SK-N-SH (cell line): ENCODE measurements at regions not wholly inside any gene's neighbourhood (a gene's known extent, or its start where the extent isn't known, plus 50 kb on each side); places are given as distances from the start of the nearest gene placed in this dataset.

Source experiments
- CTCF ChIA-PET: fragments of 300-600, 350-600 bp; formaldehyde crosslinking; extraction: SDS; loops from one replicate; lab custom pipeline; 2021; lab: Yijun Ruan, JAX
- POLR2A ChIA-PET: fragments of 350-600 bp; sonication (Branson Sonifier 250); formaldehyde crosslinking; extraction: SDS; loops from one replicate; lab custom pipeline; 2020; ENCODE audit warnings: antibody characterized with exemption, inconsistent platforms; lab: Yijun Ruan, JAX
- DNase-seq: peaks from one replicate; pipeline ENCODE4 v3.0.0; 2012
- H2AFZ ChIP-seq: fragments of 200-600 bp; sonication (generic); 2 replicates; pipeline ENCODE4 v1.8.1; 2016; ENCODE audit warnings: antibody characterized with exemption, mild to moderate bottlenecking, low read depth
- H3F3A ChIP-seq: fragments of 200-600 bp; sonication (generic); replicated peaks from 2 replicates; pipeline ENCODE3; 2016; ENCODE audit warnings: antibody characterized with exemption, mild to moderate bottlenecking; ENCODE audit not compliant: insufficient read depth
- H3K27ac ChIP-seq, 2 experiments: fragments of 200-500 bp in 1 of 2; fragments of 200-600 bp in 1 of 2; sonication (Bioruptor generic) in 1 of 2; sonication (generic), shearing (Covaris generic) in 1 of 2; 2 replicates each; pipeline versions ENCODE4 v1.5.1 to v1.6.1; 2014 to 2016; ENCODE audit warnings: low read depth in 2 of 2, inconsistent platforms in 1 of 2, low read length in 1 of 2, mild to moderate bottlenecking in 1 of 2, mixed read lengths in 1 of 2
- H3K27me3 ChIP-seq: fragments of 200-600 bp; sonication (generic), shearing (Covaris generic); 2 replicates; pipeline ENCODE4 v1.6.1; 2016; ENCODE audit warnings: mixed run types; ENCODE audit not compliant: insufficient read depth
- H3K36me3 ChIP-seq, 2 experiments: fragments of 200-500 bp in 1 of 2; fragments of 200-600 bp in 1 of 2; sonication (Bioruptor generic) in 1 of 2; sonication (generic) in 1 of 2; replicated peaks in 1 of 2; 2 replicates each; pipeline versions ENCODE3 to v1.5.1; 2014 to 2016; ENCODE audit warnings: low read length in 1 of 2, mild to moderate bottlenecking in 1 of 2; ENCODE audit not compliant: insufficient read depth in 2 of 2, control insufficient read depth in 1 of 2
- H3K4me1 ChIP-seq, 2 experiments: fragments of 200-500 bp in 1 of 2; fragments of 200-600 bp in 1 of 2; sonication (Bioruptor generic) in 1 of 2; sonication (generic), shearing (Covaris generic) in 1 of 2; 2 replicates each; pipeline versions ENCODE4 v1.5.1 to v1.6.1; 2014 to 2016; ENCODE audit warnings: low read depth in 1 of 2, low read length in 1 of 2, mixed run types in 1 of 2; ENCODE audit not compliant: insufficient read depth in 2 of 2, control insufficient read depth in 1 of 2
- H3K4me2 ChIP-seq: fragments of 200-600 bp; sonication (generic), shearing (Covaris generic); 2 replicates; pipeline ENCODE4 v1.6.1; 2017; ENCODE audit warnings: mixed run types
- H3K4me3 ChIP-seq, 2 experiments: fragments of 200-500 bp in 1 of 2; fragments of 200-600 bp in 1 of 2; sonication (Bioruptor generic) in 1 of 2; sonication (generic), shearing (Covaris generic) in 1 of 2; 2 replicates each; pipeline versions ENCODE4 v1.5.1 to v1.8.1; 2014 to 2016; ENCODE audit warnings: low read depth in 2 of 2, inconsistent platforms in 1 of 2, low read length in 1 of 2, mild to moderate bottlenecking in 1 of 2, mixed read lengths in 1 of 2, moderate library complexity in 1 of 2
- H3K79me2 ChIP-seq: fragments of 200-600 bp; sonication (generic); 2 replicates; pipeline ENCODE4 v1.8.1; 2017; ENCODE audit warnings: mild to moderate bottlenecking; ENCODE audit not compliant: insufficient read depth
- H3K9ac ChIP-seq: fragments of 200-600 bp; sonication (generic); 2 replicates; pipeline ENCODE4 v1.6.1; 2017; ENCODE audit warnings: mixed run types
- H3K9me2 ChIP-seq: fragments of 200-600 bp; sonication (generic); 2 replicates; pipeline ENCODE4 v1.6.1; 2017; ENCODE audit warnings: mixed run types
- H3K9me3 ChIP-seq: fragments of 200-600 bp; sonication (generic); 2 replicates; pipeline ENCODE4 v1.6.1; 2017; ENCODE audit warnings: mixed run types, mild to moderate bottlenecking, moderate library complexity
- H4K20me1 ChIP-seq: fragments of 200-600 bp; sonication (generic); 2 replicates; pipeline ENCODE4 v1.6.1; 2017; ENCODE audit warnings: mild to moderate bottlenecking, mixed run types; ENCODE audit not compliant: insufficient read depth
- CHD2 ChIP-seq: fragments of 150-350 bp; IDR thresholded peaks from 2 replicates; pipeline ENCODE4 v1.6.1; 2018; ENCODE audit warnings: low read length; ENCODE audit not compliant: partially characterized antibody
- CTCF ChIP-seq: fragments of 200-600 bp; sonication (generic); IDR thresholded peaks from 2 replicates; pipeline ENCODE4 v1.6.1; 2017; ENCODE audit warnings: antibody characterized with exemption, mild to moderate bottlenecking, moderate library complexity
- EP300 ChIP-seq, 2 experiments: IDR thresholded peaks; 2 replicates each; pipeline versions ENCODE4 v1.4.0 to v1.6.1; 2012; ENCODE audit warnings: borderline replicate concordance in 1 of 2, low read depth in 1 of 2, low read length in 1 of 2
- FOXM1 ChIP-seq: IDR thresholded peaks from 2 replicates; pipeline ENCODE4 v1.4.0; 2012; ENCODE audit warnings: low read depth, mild to moderate bottlenecking
- GATA2 ChIP-seq: sonication (generic); formaldehyde crosslinking; IDR thresholded peaks from 2 replicates; pipeline ENCODE4 v1.5.0; 2020; ENCODE audit warnings: mild to moderate bottlenecking, missing genetic modification reagents
- IRF3 ChIP-seq: fragments of 150-350 bp; IDR thresholded peaks from 2 replicates; pipeline ENCODE4 v1.6.1; 2016; ENCODE audit warnings: mild to moderate bottlenecking, low read depth, low read length
- MXI1 ChIP-seq: IDR thresholded peaks from 2 replicates; pipeline ENCODE4 v1.6.1; 2012; ENCODE audit warnings: mild to moderate bottlenecking, low read depth, low read length, improper control_type of control experiment
- PBX3 ChIP-seq: IDR thresholded peaks from 2 replicates; pipeline ENCODE4; 2012
- POLR2AphosphoS5 ChIP-seq: IDR thresholded peaks from 2 replicates; pipeline ENCODE4 v1.6.1; 2012; ENCODE audit warnings: low read depth, low read length
- RAD21 ChIP-seq: IDR thresholded peaks from 2 replicates; pipeline ENCODE4 v1.6.1; 2012; ENCODE audit warnings: mild to moderate bottlenecking, low read length
- RCOR1 ChIP-seq: fragments of 150-350 bp; IDR thresholded peaks from 2 replicates; pipeline ENCODE4 v1.6.1; 2017; ENCODE audit warnings: antibody characterized with exemption, low read length
- RFX5 ChIP-seq: IDR thresholded peaks from 2 replicates; pipeline ENCODE4 v1.6.1; 2012; ENCODE audit warnings: mild to moderate bottlenecking, improper control_type of control experiment, low read length
- TAF1 ChIP-seq: IDR thresholded peaks from 2 replicates; pipeline ENCODE4 v1.6.1; 2012; ENCODE audit warnings: low read depth, mild to moderate bottlenecking, low read length, moderate library complexity, borderline replicate concordance
- USF2 ChIP-seq: fragments of 150-350 bp; IDR thresholded peaks from 2 replicates; pipeline ENCODE4 v1.6.1; 2017; ENCODE audit warnings: antibody characterized with exemption, low read length, low read depth, borderline replicate concordance
- WGBS: methylation state at CpG from one replicate; pipeline ENCODE4 v1.1.6; 2017; ENCODE audit warnings: low lambda C conversion rate; 5-methylcytosine and 5-hydroxymethylcytosine counted together

- Histone ChIP-seq H4K20me1 (no peaks in the 10 kb centered on the region), H3K27me3 (no peaks in the 10 kb centered on the region), H3K9ac (no peak overlapping the region), H3K4me3 (no peak overlapping the region), H3K9me2 (no peaks in the 10 kb centered on the region), H3K4me1 (no peaks in the 10 kb centered on the region), H3K9me3 (no peaks in the 10 kb centered on the region), H3F3A (no peaks in the 10 kb centered on the region), H3K27ac (no peak overlapping the region), H3K36me3 (no peaks in the 10 kb centered on the region), H2AFZ (no peak overlapping the region)
- POLR2A ChIA-PET: no interaction called here
- no peak for DNase-seq
- no peak for TF ChIP-seq POLR2AphosphoS5
- TF ChIP-seq TAF1: no peak
- TF ChIP-seq IRF3: no peak
- TF ChIP-seq RFX5: no peak
- TF ChIP-seq USF2: no peak
- no peak for TF ChIP-seq FOXM1
- TF ChIP-seq CTCF: no peak
- no peak for TF ChIP-seq MXI1
- TF ChIP-seq EP300 (IDR thresholded peaks at IDR 0.05; ENCODE audit: borderline replicate concordance in 1 of 2, low read depth in 1 of 2, low read length in 1 of 2): no peak
- TF ChIP-seq, all 33 proteins: peak for 0
- Histone ChIP-seq H3K4me2 (no peak overlapping the region), H3K79me2 (no peaks in the 10 kb centered on the region)
- CTCF ChIA-PET: interaction anchor here (0.7 to 1.3 kb wide), 2 partner anchors 9 to 24 kb away, joined by 3 read pairs; no protein-coding TSS in a partner anchor
- WGBS: 88% methylated on average over 3 of the region's 3 CpGs
These were observed 94.1 kb upstream of the SIAH1 start for GRCh38 chr16:48479329-48479728.

- no peak for TF ChIP-seq RCOR1
- TF ChIP-seq PBX3: no peak
- TF ChIP-seq RAD21: no peak
- no peak for TF ChIP-seq EP300 (IDR thresholded peaks at IDR 0.05; ENCODE audit: borderline replicate concordance in 1 of 2, low read depth in 1 of 2, low read length in 1 of 2)
- TF ChIP-seq CHD2: no peak
- no peak for TF ChIP-seq GATA2 (CRISPR knock-in tag)
- no peak for DNase-seq
- Histone ChIP-seq H3K4me3 (no peak overlapping the region), H3K9me2 (no peaks in the 10 kb centered on the region), H3K9ac (no peak overlapping the region), H3K27me3 (no peaks in the 10 kb centered on the region), H4K20me1 (no peaks in the 10 kb centered on the region), H3K9me3 (no peaks in the 10 kb centered on the region), H3K36me3 (no peaks in the 10 kb centered on the region), H3K4me1 (no peaks in the 10 kb centered on the region), H3K27ac (no peak overlapping the region), H3F3A (no peaks in the 10 kb centered on the region), H3K79me2 (no peaks in the 10 kb centered on the region), H2AFZ (no peak overlapping the region), H3K4me2 (no peak overlapping the region)
- ChIA-PET CTCF (interaction anchor here (1.3 kb wide), 1 partner anchor 25 kb away, joined by 3 read pairs; no protein-coding TSS in a partner anchor), POLR2A (no interaction called here)
- WGBS: 61% methylated on average over 5 of the region's 5 CpGs
These were observed 93.2 kb upstream of the SIAH1 start for GRCh38 chr16:48478393-48478792.
